Activated effector memory CD4-positive, alpha-beta T cell treated with anti-CD3 and anti-CD28 coated beads, Interleukin-2, amount 50 U/mL, for 16 hours (primary cell): ENCODE measurements at regions not wholly inside any gene's neighbourhood (a gene's known extent, or its start where the extent isn't known, plus 50 kb on each side); places are given as distances from the start of the nearest gene placed in this dataset.

Source experiments
- DNase-seq: peaks from one replicate; pipeline ENCODE4 v3.0.0-alpha.2; 2020

GRCh38 chr1:106189780-106190179, 866.7 kb upstream of the PRMT6 start:
- no peak for DNase-seq

GRCh38 chr1:106194206-106194605, 862.3 kb upstream of the PRMT6 start:
- DNase-seq, result no peak

GRCh38 chr1:106200711-106201110, 855.8 kb upstream of the PRMT6 start:
- DNase-seq, result no peak

- no peak for DNase-seq
These were observed 849.3 kb upstream of the PRMT6 start for GRCh38 chr1:106207185-106207584.

- DNase-seq, result no peak
These were observed 838.7 kb upstream of the PRMT6 start for GRCh38 chr1:106217765-106218164.

GRCh38 chr1:106222403-106222802, 834.1 kb upstream of the PRMT6 start:
- no peak for DNase-seq

GRCh38 chr1:106223213-106223612, 833.3 kb upstream of the PRMT6 start:
- DNase-seq, result no peak

- no peak for DNase-seq
These were observed 832.0 kb upstream of the PRMT6 start for GRCh38 chr1:106224426-106224825.

- DNase-seq, result no peak
These were observed 831.1 kb upstream of the PRMT6 start for GRCh38 chr1:106225403-106225802.

- no peak for DNase-seq
These were observed 829.9 kb upstream of the PRMT6 start for GRCh38 chr1:106226550-106226949.

- DNase-seq, result no peak
These were observed 824.3 kb upstream of the PRMT6 start for GRCh38 chr1:106232128-106232527.

- DNase-seq, result no peak
These were observed 823.0 kb upstream of the PRMT6 start for GRCh38 chr1:106233511-106233910.

- no peak for DNase-seq
These were observed 807.1 kb upstream of the PRMT6 start for GRCh38 chr1:106249365-106249764.

GRCh38 chr1:106249810-106250209, 806.7 kb upstream of the PRMT6 start:
- no peak for DNase-seq

GRCh38 chr1:106254748-106255147, 801.7 kb upstream of the PRMT6 start:
- no peak for DNase-seq

GRCh38 chr1:106266786-106267185, 789.7 kb upstream of the PRMT6 start:
- DNase-seq, result no peak

GRCh38 chr1:106268070-106268469, 788.4 kb upstream of the PRMT6 start:
- DNase-seq, result no peak

GRCh38 chr1:106276871-106277270, 779.6 kb upstream of the PRMT6 start:
- no peak for DNase-seq

GRCh38 chr1:106277786-106278185, 778.7 kb upstream of the PRMT6 start:
- DNase-seq, result no peak

GRCh38 chr1:106278716-106279115, 777.8 kb upstream of the PRMT6 start:
- DNase-seq, result no peak

- no peak for DNase-seq
These were observed 767.1 kb upstream of the PRMT6 start for GRCh38 chr1:106289265-106289928.

GRCh38 chr1:106290805-106291501, 765.5 kb upstream of the PRMT6 start:
- DNase-seq, result no peak

- no peak for DNase-seq
These were observed 764.3 kb upstream of the PRMT6 start for GRCh38 chr1:106292130-106292529.

GRCh38 chr1:106296431-106296830, 760.0 kb upstream of the PRMT6 start:
- DNase-seq, result no peak

- no peak for DNase-seq
These were observed 752.4 kb upstream of the PRMT6 start for GRCh38 chr1:106304106-106304505.
